Tibial nerve (tissue), 3 donors: ENCODE measurements at regions not wholly inside any gene's neighbourhood (a gene's known extent, or its start where the extent isn't known, plus 50 kb on each side); places are given as distances from the start of the nearest gene placed in this dataset.

Experiments
- POLR2A ChIP-seq, 2 donors: fragments of 450-650 bp; IDR thresholded peaks; one replicate each; pipeline ENCODE4 v1.6.1; 2017; ENCODE audit warnings: antibody characterized with exemption in 2 of 2, mild to moderate bottlenecking in 2 of 2, moderate library complexity in 2 of 2
- TF ChIP-seq, protein P1 (sequence below), 5 experiments: fragments of 200-600 bp in 3 of 5; fragments of 450-650 bp in 2 of 5; sonication (generic) in 3 of 5; IDR thresholded peaks; one replicate each; pipeline ENCODE4 v1.5.1; 2016 to 2019; ENCODE audit warnings: antibody characterized with exemption in 5 of 5, mild to moderate bottlenecking in 3 of 5, moderate library complexity in 2 of 5

DNA sequence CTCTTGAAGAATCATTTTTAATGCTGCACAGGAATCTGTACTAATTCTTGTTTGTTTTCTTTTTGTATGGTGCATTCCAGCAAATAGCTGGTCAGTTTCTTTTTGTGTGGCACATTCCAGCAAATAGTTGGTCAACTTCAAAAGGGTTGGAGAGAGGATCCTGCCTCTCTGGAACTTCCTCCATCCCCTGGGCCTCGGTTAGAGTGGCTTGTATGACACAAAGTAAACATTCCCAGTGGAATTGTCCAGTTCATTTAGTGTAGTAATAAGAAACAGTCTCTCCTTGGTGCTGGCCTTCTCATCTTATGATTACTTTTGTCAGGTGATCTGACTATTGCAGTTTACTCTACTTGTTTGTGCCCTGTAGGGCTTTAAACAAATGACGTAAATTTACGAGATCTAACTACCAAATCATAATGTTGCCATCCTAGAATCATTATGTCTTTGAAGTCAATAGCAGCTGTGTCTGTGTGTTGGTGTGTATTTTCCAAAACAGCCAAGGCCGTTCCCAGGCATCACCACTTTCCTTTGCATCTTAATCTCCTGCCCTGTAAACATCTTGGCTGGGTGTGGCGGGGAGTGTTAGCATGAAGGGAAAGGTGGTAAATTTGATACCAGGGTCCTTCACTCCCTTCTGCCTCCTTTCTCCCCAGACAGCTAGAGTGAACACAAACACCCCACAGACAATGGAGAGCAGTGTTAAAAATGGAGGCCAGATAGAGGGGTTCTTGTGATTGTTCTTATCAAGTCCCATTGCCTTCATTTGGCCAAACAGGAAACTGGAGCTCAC is 77.9 kb downstream of the CDC7 start:
- no peak for TF ChIP-seq POLR2A (IDR thresholded peaks at IDR 0.05)
- TF ChIP-seq, protein P1, sequence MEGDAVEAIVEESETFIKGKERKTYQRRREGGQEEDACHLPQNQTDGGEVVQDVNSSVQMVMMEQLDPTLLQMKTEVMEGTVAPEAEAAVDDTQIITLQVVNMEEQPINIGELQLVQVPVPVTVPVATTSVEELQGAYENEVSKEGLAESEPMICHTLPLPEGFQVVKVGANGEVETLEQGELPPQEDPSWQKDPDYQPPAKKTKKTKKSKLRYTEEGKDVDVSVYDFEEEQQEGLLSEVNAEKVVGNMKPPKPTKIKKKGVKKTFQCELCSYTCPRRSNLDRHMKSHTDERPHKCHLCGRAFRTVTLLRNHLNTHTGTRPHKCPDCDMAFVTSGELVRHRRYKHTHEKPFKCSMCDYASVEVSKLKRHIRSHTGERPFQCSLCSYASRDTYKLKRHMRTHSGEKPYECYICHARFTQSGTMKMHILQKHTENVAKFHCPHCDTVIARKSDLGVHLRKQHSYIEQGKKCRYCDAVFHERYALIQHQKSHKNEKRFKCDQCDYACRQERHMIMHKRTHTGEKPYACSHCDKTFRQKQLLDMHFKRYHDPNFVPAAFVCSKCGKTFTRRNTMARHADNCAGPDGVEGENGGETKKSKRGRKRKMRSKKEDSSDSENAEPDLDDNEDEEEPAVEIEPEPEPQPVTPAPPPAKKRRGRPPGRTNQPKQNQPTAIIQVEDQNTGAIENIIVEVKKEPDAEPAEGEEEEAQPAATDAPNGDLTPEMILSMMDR (IDR thresholded peaks at IDR 0.05): no peak
